DND-41 (cell line): ENCODE measurements at regions not wholly inside any gene's neighbourhood (a gene's known extent, or its start where the extent isn't known, plus 50 kb on each side); places are given as distances from the start of the nearest gene placed in this dataset.

ENCODE experiments used
- EZH2 ChIP-seq: IDR thresholded peaks from 3 replicates; pipeline ENCODE4 v1.6.1; 2012; ENCODE audit warnings: borderline replicate concordance, low read depth, mild to moderate bottlenecking, moderate library complexity, low read length, inconsistent platforms; ENCODE audit not compliant: severe bottlenecking
- TF ChIP-seq, protein P1 (sequence below): IDR thresholded peaks from 2 replicates; pipeline ENCODE4 v1.5.1; 2012; ENCODE audit warnings: borderline replicate concordance, low read length, moderate library complexity, mild to moderate bottlenecking; ENCODE audit not compliant: poor library complexity, severe bottlenecking; ENCODE audit errors: extremely low read depth

DNA sequence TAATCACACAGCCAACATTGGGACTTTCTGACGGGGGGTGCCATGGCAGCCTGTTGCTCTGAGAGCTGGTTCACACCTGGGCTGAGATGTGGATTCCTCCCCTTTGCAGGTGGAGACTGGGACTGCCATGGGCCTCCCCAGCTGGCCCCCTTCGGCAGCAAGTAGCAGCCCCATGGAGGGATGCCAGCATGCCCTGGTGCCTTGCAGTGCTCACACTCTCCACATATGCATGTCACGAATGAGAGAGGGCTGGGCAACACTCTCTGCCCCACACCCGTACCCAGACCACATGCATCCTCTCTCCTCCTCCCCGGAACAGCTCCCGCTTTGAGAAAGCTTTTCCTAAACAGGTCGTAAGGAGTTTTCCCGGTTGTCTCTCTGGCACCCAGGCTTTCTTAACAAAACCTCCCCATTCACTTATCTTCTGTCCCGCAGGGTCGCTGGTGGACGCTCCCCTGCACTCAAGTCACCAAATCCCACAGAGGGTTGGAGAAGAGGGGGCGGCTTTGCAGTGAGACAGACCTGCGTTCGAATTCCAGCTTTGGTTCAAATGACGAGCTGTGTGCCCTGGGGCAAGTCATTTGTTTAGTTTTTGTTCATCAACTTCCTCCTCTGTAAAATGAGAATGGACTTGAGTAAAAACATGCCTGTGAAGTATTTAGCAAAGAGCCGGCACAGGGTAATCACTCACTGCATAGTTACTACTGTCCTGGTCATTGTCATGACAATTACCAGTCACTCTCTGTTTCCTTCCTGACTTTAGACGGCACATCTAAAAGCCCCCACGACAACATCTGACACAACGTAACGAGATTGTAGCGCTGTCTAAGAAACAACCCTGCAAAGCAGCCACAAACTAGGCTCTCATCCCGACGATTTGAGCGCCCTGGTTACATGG, 231.3 kb upstream of the B3GAT1 start:
- TF ChIP-seq, protein P1, sequence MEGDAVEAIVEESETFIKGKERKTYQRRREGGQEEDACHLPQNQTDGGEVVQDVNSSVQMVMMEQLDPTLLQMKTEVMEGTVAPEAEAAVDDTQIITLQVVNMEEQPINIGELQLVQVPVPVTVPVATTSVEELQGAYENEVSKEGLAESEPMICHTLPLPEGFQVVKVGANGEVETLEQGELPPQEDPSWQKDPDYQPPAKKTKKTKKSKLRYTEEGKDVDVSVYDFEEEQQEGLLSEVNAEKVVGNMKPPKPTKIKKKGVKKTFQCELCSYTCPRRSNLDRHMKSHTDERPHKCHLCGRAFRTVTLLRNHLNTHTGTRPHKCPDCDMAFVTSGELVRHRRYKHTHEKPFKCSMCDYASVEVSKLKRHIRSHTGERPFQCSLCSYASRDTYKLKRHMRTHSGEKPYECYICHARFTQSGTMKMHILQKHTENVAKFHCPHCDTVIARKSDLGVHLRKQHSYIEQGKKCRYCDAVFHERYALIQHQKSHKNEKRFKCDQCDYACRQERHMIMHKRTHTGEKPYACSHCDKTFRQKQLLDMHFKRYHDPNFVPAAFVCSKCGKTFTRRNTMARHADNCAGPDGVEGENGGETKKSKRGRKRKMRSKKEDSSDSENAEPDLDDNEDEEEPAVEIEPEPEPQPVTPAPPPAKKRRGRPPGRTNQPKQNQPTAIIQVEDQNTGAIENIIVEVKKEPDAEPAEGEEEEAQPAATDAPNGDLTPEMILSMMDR = no peak
- no peak for TF ChIP-seq EZH2
